Natural killer cell (primary cell): ENCODE measurements at regions not wholly inside any gene's neighbourhood (a gene's known extent, or its start where the extent isn't known, plus 50 kb on each side); places are given as distances from the start of the nearest gene placed in this dataset.

Experiments
- ATAC-seq, 3 donors: fragments of 150-1000 bp in 2 of 3; fragments of 200-7000 bp in 1 of 3; cut with Tn5 transposase; 1 replicate in 1 of 3; 2 replicates in 2 of 3; pipeline ENCODE4 v1.10.0; 2021; ENCODE audit warnings: mild to moderate bottlenecking in 2 of 3, moderate library complexity in 2 of 3
- DNase-seq, 2 donors: peaks; one replicate each; pipeline versions ENCODE4 v3.0.0 to v3.0.0-alpha.2; 2013 to 2021; ENCODE audit warnings: mixed read lengths in 1 of 2
- H3K27ac ChIP-seq: one replicate; pipeline ENCODE4 v1.5.1; 2013; ENCODE audit warnings: mild to moderate bottlenecking, low read length
- H3K27me3 ChIP-seq: one replicate; pipeline ENCODE4 v1.6.1; 2013; ENCODE audit warnings: low read length; ENCODE audit not compliant: control insufficient read depth, insufficient read depth
- H3K36me3 ChIP-seq: one replicate; pipeline ENCODE4 v1.6.1; 2013; ENCODE audit warnings: low read length; ENCODE audit not compliant: control insufficient read depth, insufficient read depth
- H3K4me1 ChIP-seq: one replicate; pipeline ENCODE4 v1.6.1; 2013; ENCODE audit warnings: low read length; ENCODE audit not compliant: control insufficient read depth, insufficient read depth
- H3K4me3 ChIP-seq: one replicate; pipeline ENCODE4 v1.5.1; 2013; ENCODE audit warnings: low read length
- H3K9me3 ChIP-seq: one replicate; pipeline ENCODE4 v1.6.1; 2013; ENCODE audit warnings: low read length; ENCODE audit not compliant: control insufficient read depth, insufficient read depth
- H3K27ac Mint-ChIP-seq, 2 donors: one replicate each; pipeline ENCODE4 v1.8.0; 2022; ENCODE audit warnings: mild to moderate bottlenecking in 2 of 2, mixed read lengths in 2 of 2, moderate library complexity in 1 of 2
- H3K27me3 Mint-ChIP-seq, 2 donors: one replicate each; pipeline ENCODE4 v1.8.0; 2022; ENCODE audit warnings: low read depth in 2 of 2, mixed read lengths in 2 of 2
- H3K36me3 Mint-ChIP-seq: one replicate; pipeline ENCODE4 v1.8.0; 2022; ENCODE audit warnings: mixed read lengths
- H3K4me1 Mint-ChIP-seq, 2 donors: one replicate each; pipeline ENCODE4 v1.8.0; 2022; ENCODE audit warnings: mixed read lengths in 2 of 2
- H3K4me3 Mint-ChIP-seq: one replicate; pipeline ENCODE4 v1.8.0; 2022; ENCODE audit warnings: mild to moderate bottlenecking, moderate library complexity, mixed read lengths
- H3K9me3 Mint-ChIP-seq, 2 donors: one replicate each; pipeline ENCODE4 v1.8.0; 2022; ENCODE audit warnings: mixed read lengths in 2 of 2
- CTCF ChIP-seq: fragments of 200-600 bp; IDR thresholded peaks from one replicate; pipeline ENCODE4 v1.8.0; 2022; ENCODE audit warnings: antibody characterized with exemption
- WGBS: methylation state at CpG from one replicate; pipeline ENCODE4 v1.1.7; 2013; ENCODE audit warnings: missing lambda C conversion rate; ENCODE audit not compliant: insufficient coverage; 5-methylcytosine and 5-hydroxymethylcytosine counted together
- intact Hi-C: fragments of 100-400 bp; cut with micrococcal nuclease; formaldehyde crosslinking; loops from one replicate; pipeline ENCODE4 v1.14.2; 2022

GRCh38 chr11:127451861-127452260 is 451.3 kb upstream of the KIRREL3 start:
- ATAC-seq = no peak
- H3K27ac Mint-ChIP-seq = no peak overlapping the region
- no peaks in the 10 kb centered on the region for H3K36me3 Mint-ChIP-seq
- no peak overlapping the region for H3K27ac ChIP-seq
- no peaks in the 10 kb centered on the region for H3K4me1 Mint-ChIP-seq
- intact Hi-C loops = no loop called here
- H3K4me3 ChIP-seq = no peak overlapping the region
- DNase-seq = no peak
- H3K36me3 ChIP-seq = no peaks in the 10 kb centered on the region
- no peaks in the 10 kb centered on the region for H3K4me1 ChIP-seq
- TF ChIP-seq CTCF = no peak
- H3K27me3 ChIP-seq = no peaks in the 10 kb centered on the region
- WGBS = 95% methylated on average over 9 of the region's 9 CpGs
- no peaks in the 10 kb centered on the region for H3K9me3 Mint-ChIP-seq
- H3K4me3 Mint-ChIP-seq = no peak overlapping the region
- H3K27me3 Mint-ChIP-seq = peaks cover 0 to under 1% of the 10 kb centered on the region in 2 donors
- H3K9me3 ChIP-seq = no peaks in the 10 kb centered on the region

DNA sequence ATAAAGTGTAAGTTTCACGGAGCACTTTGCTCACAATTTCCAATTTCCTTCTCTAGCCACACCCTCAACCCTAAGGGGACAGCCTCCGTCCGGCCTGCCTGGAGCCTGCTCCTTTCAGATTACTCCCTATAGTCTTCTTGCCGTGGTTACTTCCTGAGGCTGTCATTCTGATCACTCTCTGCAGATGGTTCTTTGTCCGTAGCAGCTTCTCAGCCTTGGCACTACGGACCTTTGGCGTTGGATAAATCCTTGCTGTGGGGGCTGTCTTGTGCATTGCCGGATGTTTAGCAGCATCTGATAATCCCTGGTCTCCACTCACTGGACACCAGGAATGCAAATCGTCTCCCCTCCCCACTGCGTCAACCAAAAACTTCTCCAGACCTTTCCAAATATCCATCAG is 447.5 kb upstream of the KIRREL3 start:
- H3K4me1 ChIP-seq = no peaks in the 10 kb centered on the region
- H3K9me3 ChIP-seq = no peaks in the 10 kb centered on the region
- intact Hi-C loops = no loop called here
- no peaks in the 10 kb centered on the region for H3K36me3 Mint-ChIP-seq
- no peaks in the 10 kb centered on the region for H3K36me3 ChIP-seq
- no peak for TF ChIP-seq CTCF
- H3K27ac ChIP-seq = no peak overlapping the region
- no peaks in the 10 kb centered on the region for H3K4me1 Mint-ChIP-seq
- 89% methylated on average over 10 of the region's 10 CpGs for WGBS
- no peaks in the 10 kb centered on the region for H3K9me3 Mint-ChIP-seq
- ATAC-seq (no peak), DNase-seq (no peak)
- no peak overlapping the region for H3K4me3 Mint-ChIP-seq
- no peak overlapping the region for H3K4me3 ChIP-seq
- H3K27ac Mint-ChIP-seq = no peak overlapping the region
- no peaks in the 10 kb centered on the region for H3K27me3 ChIP-seq
- H3K27me3 Mint-ChIP-seq = peaks cover 0 to 8% of the 10 kb centered on the region in 2 donors

DNA sequence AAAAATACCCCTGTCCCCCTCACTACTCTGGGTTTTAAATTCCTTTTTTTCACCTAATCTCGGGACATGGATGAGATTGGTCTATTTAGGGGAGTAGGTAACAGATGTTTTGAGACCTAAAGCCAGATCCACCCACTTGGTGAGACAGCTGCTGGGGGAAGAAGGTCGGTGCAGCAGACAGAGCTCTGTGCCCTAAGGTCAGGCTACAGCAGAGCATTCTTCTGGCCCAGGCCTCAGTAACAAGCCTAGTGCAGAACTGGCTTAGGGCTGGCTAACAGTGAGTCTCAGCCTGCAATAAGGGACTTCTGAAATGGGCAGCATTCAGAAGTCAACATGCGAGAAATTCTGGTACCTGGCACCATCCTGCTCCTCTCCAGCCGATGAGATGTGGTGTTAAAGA is 444.9 kb upstream of the KIRREL3 start:
- H3K4me3 ChIP-seq = no peak overlapping the region
- H3K4me1 ChIP-seq = no peaks in the 10 kb centered on the region
- Mint-ChIP-seq H3K9me3 (no peaks in the 10 kb centered on the region), H3K4me3 (no peak overlapping the region), H3K27me3 (peaks cover 0 to 8% of the 10 kb centered on the region in 2 donors), H3K4me1 (no peaks in the 10 kb centered on the region), H3K27ac (no peak overlapping the region), H3K36me3 (no peaks in the 10 kb centered on the region)
- H3K27ac ChIP-seq = no peak overlapping the region
- intact Hi-C loops = no loop called here
- 71% methylated on average over 3 of the region's 4 CpGs for WGBS
- no peaks in the 10 kb centered on the region for H3K36me3 ChIP-seq
- H3K9me3 ChIP-seq = no peaks in the 10 kb centered on the region
- ATAC-seq (no peak), DNase-seq (no peak)
- TF ChIP-seq CTCF = no peak
- H3K27me3 ChIP-seq = no peaks in the 10 kb centered on the region

DNA sequence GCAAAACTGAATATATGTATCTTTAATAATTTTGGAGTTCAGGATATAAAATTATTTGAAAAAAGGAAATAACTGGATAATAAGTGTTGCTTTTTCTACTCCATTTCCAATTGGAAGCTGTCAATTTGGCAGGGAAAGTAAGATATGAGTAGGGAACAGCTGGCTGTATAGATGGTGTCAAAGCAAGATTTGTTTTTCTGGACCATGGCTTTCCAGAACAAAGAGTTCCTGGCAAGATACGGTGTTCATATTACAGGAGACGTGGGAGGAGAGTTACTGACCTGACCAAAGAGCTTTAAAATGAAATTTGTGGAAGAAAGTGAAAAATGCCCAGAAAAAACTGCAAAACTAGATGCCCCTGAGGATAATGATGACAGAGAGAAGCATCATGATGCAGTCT is 442.7 kb upstream of the KIRREL3 start:
- H3K27ac ChIP-seq = no peak overlapping the region
- no peaks in the 10 kb centered on the region for H3K4me1 ChIP-seq
- H3K4me3 ChIP-seq = no peak overlapping the region
- DNase-seq = no peak
- no peaks in the 10 kb centered on the region for H3K9me3 Mint-ChIP-seq
- no peak for TF ChIP-seq CTCF
- no peaks in the 10 kb centered on the region for H3K36me3 Mint-ChIP-seq
- intact Hi-C loops = no loop called here
- H3K4me1 Mint-ChIP-seq = no peaks in the 10 kb centered on the region
- H3K9me3 ChIP-seq = no peaks in the 10 kb centered on the region
- H3K27me3 ChIP-seq = no peaks in the 10 kb centered on the region
- 66% methylated on average over 2 of the region's 2 CpGs for WGBS
- no peaks in the 10 kb centered on the region for H3K36me3 ChIP-seq
- no peak overlapping the region for H3K27ac Mint-ChIP-seq
- peaks cover 0 to 8% of the 10 kb centered on the region in 2 donors for H3K27me3 Mint-ChIP-seq
- no peak overlapping the region for H3K4me3 Mint-ChIP-seq
- no peak for ATAC-seq
